K562 (cell line): ENCODE measurements at regions not wholly inside any gene's neighbourhood (a gene's known extent, or its start where the extent isn't known, plus 50 kb on each side); places are given as distances from the start of the nearest gene placed in this dataset.

Experiments used
- ATAC-seq: fragments of 200-7000 bp; cut with Tn5 transposase; 3 replicates; pipeline ENCODE4 v1.9.1; 2020; ENCODE audit warnings: moderate library complexity
- BruUV-seq: library from RNA; stranded (reverse); fragments of 400-500 nt; replicated peaks from 2 replicates; lab custom pipeline; 2021; lab: Mats Ljungman, UMichigan
- CTCF ChIA-PET: fragments of 300-600 bp; formaldehyde crosslinking; extraction: SDS; loops from one replicate; lab custom pipeline; 2021; ENCODE audit warnings: low intra/inter-chr PET ratio; lab: Yijun Ruan, JAX
- POLR2A ChIA-PET: fragments of 300-600, 350-650 bp; sonication (Branson Sonifier 250); formaldehyde crosslinking; extraction: SDS; loops from one replicate; lab custom pipeline; 2021; ENCODE audit warnings: antibody characterized with exemption, inconsistent platforms; lab: Yijun Ruan, JAX
- DNase-seq, 4 experiments: peaks; one replicate each; pipeline versions ENCODE4 v3.0.0 to v3.0.0-alpha.2; 2011 to 2018; ENCODE audit warnings: low spot score in 3 of 4, mixed read lengths in 3 of 4; ENCODE audit errors: extremely low read depth in 1 of 4
- FAIRE-seq: peaks from 2 replicates; lab custom pipeline; 2011; peaks lifted over from hg19 to GRCh38; lab: Jason Lieb, UNC
- H2AFZ ChIP-seq: 2 replicates; pipeline ENCODE4 v1.6.0; 2011; ENCODE audit warnings: low read depth, low read length, control low read depth, inconsistent platforms
- H3K27ac ChIP-seq: fragments of 200-600 bp; 3 replicates; pipeline ENCODE4 v1.8.0; 2011; ENCODE audit warnings: low read depth, mild to moderate bottlenecking, control low read depth, inconsistent platforms, low read length, moderate library complexity, mixed read lengths; ENCODE audit errors: extremely low read depth
- H3K27me3 ChIP-seq, 2 experiments: fragments of 300-600 bp in 1 of 2; 2 replicates in 1 of 2; 3 replicates in 1 of 2; pipeline versions ENCODE4 v1.6.0 to v1.8.0; 2011; ENCODE audit warnings: inconsistent platforms in 2 of 2, low read length in 2 of 2, mild to moderate bottlenecking in 1 of 2, mixed read lengths in 1 of 2, moderate library complexity in 1 of 2; ENCODE audit not compliant: control insufficient read depth in 2 of 2, insufficient read depth in 2 of 2
- H3K36me3 ChIP-seq: fragments of 300-600 bp; 3 replicates; pipeline ENCODE4 v1.8.0; 2011; ENCODE audit warnings: mild to moderate bottlenecking, low read length, inconsistent platforms; ENCODE audit not compliant: control insufficient read depth, insufficient read depth
- H3K4me1 ChIP-seq, 2 experiments: fragments of 200-600 bp in 1 of 2; replicated peaks in 1 of 2; 2 replicates in 1 of 2; 3 replicates in 1 of 2; pipeline versions ENCODE4 v1.5.1 to v1.8.0; 2011; ENCODE audit warnings: inconsistent platforms in 2 of 2, low read length in 2 of 2, mild to moderate bottlenecking in 1 of 2, mixed read lengths in 1 of 2, moderate library complexity in 1 of 2; ENCODE audit not compliant: control insufficient read depth in 2 of 2, insufficient read depth in 2 of 2
- H3K4me2 ChIP-seq: 2 replicates; pipeline ENCODE4 v1.6.1; 2011; ENCODE audit warnings: low read length, control low read depth, inconsistent platforms, mixed read lengths; ENCODE audit not compliant: insufficient read depth
- H3K4me3 ChIP-seq: fragments of 200-600 bp; sonication (generic), shearing (Covaris generic); 2 replicates; pipeline ENCODE4 v1.5.1; 2016; ENCODE audit warnings: control low read depth, inconsistent platforms
- H3K79me2 ChIP-seq: fragments of 200-600 bp; 3 replicates; pipeline ENCODE4 v1.8.0; 2011; ENCODE audit warnings: low read length, inconsistent platforms; ENCODE audit not compliant: control insufficient read depth, insufficient read depth
- H3K9ac ChIP-seq, 2 experiments: 2 replicates each; pipeline versions ENCODE4 v1.6.0 to v1.6.1; 2011; ENCODE audit warnings: low read depth in 2 of 2, low read length in 2 of 2, control low read depth in 1 of 2, inconsistent platforms in 1 of 2, mild to moderate bottlenecking in 1 of 2, mixed read lengths in 1 of 2; ENCODE audit not compliant: insufficient read depth in 1 of 2
- H3K9me1 ChIP-seq: one replicate; pipeline ENCODE4 v1.6.0; 2011; ENCODE audit warnings: inconsistent platforms, mild to moderate bottlenecking, low read length, moderate library complexity; ENCODE audit not compliant: control insufficient read depth, insufficient read depth
- H3K9me3 ChIP-seq: replicated peaks from 2 replicates; pipeline ENCODE4 v1.5.1; 2011; ENCODE audit warnings: low read depth, low read length, inconsistent platforms; ENCODE audit not compliant: control insufficient read depth, insufficient read depth
- H4K20me1 ChIP-seq: replicated peaks from 2 replicates; pipeline ENCODE4 v1.6.1; 2011; ENCODE audit warnings: low read length, inconsistent platforms, mixed read lengths; ENCODE audit not compliant: control insufficient read depth, insufficient read depth
- MTF1 ChIP-seq: fragments of 250-450 bp; sonication (Bioruptor Pico); IDR thresholded peaks from 2 replicates; pipeline ENCODE4 v1.9.0; 2021; ENCODE audit warnings: moderate library complexity, mild to moderate bottlenecking, inconsistent platforms, borderline replicate concordance
- TOE1 ChIP-seq, 2 experiments: fragments of 450-650 bp in 1 of 2; sonication (generic) in 1 of 2; formaldehyde crosslinking in 1 of 2; IDR thresholded peaks; 2 replicates each; pipeline versions ENCODE4 v1.7.1 to v1.8.0; 2016 to 2022; ENCODE audit warnings: borderline replicate concordance in 2 of 2, mild to moderate bottlenecking in 2 of 2, antibody characterized with exemption in 1 of 2, inconsistent platforms in 1 of 2, low read depth in 1 of 2, missing genetic modification reagents in 1 of 2, moderate library complexity in 1 of 2
- ZNF668 ChIP-seq: fragments of 250-450 bp; sonication (Bioruptor Pico); IDR thresholded peaks from 2 replicates; pipeline ENCODE4 v1.8.0; 2022; ENCODE audit warnings: mild to moderate bottlenecking, inconsistent platforms
- ZNF695 ChIP-seq: fragments of 450-650 bp; formaldehyde crosslinking; IDR thresholded peaks from 2 replicates; pipeline ENCODE4 v1.4.0; 2020; ENCODE audit warnings: mild to moderate bottlenecking, moderate library complexity
- ZNF785 ChIP-seq: fragments of 250-450 bp; sonication (Bioruptor Pico); IDR thresholded peaks from 2 replicates; pipeline ENCODE4 v1.4.0; 2020; ENCODE audit warnings: mild to moderate bottlenecking
- WGBS: fragments of 100-300 bp; shearing (Covaris generic); methylation state at CpG from one replicate; pipeline ENCODE4 v1.1.6; 2016; ENCODE audit warnings: low coverage, mixed read lengths; ENCODE audit not compliant: insufficient coverage; ENCODE audit errors: missing lambda C conversion rate; 5-methylcytosine and 5-hydroxymethylcytosine counted together
- in situ Hi-C: fragments of 300-500 bp; cut with MboI; formaldehyde crosslinking; loops from 4 replicates; pipeline ENCODE4 v1.15.0; 2018; ENCODE audit warnings: inconsistent platforms, mixed read lengths
- intact Hi-C: fragments of 100-400 bp; cut with micrococcal nuclease; formaldehyde crosslinking; loops from 2 replicates; pipeline ENCODE4 v1.14.2; 2022
- TF ChIP-seq, protein P1 (sequence below): fragments of 450-650 bp; formaldehyde crosslinking; IDR thresholded peaks from 2 replicates; pipeline ENCODE4 v1.4.0; 2022; ENCODE audit warnings: mild to moderate bottlenecking, moderate library complexity
- TF ChIP-seq, protein P2 (sequence below): sonication (generic); formaldehyde crosslinking; IDR thresholded peaks from 2 replicates; pipeline ENCODE4 v1.8.0; 2022; ENCODE audit warnings: mild to moderate bottlenecking, missing genetic modification reagents
- TF ChIP-seq, protein P3 (sequence below): fragments of 250-450 bp; sonication (Bioruptor Pico); IDR thresholded peaks from 2 replicates; pipeline ENCODE4 v1.4.0; 2020

DNA sequence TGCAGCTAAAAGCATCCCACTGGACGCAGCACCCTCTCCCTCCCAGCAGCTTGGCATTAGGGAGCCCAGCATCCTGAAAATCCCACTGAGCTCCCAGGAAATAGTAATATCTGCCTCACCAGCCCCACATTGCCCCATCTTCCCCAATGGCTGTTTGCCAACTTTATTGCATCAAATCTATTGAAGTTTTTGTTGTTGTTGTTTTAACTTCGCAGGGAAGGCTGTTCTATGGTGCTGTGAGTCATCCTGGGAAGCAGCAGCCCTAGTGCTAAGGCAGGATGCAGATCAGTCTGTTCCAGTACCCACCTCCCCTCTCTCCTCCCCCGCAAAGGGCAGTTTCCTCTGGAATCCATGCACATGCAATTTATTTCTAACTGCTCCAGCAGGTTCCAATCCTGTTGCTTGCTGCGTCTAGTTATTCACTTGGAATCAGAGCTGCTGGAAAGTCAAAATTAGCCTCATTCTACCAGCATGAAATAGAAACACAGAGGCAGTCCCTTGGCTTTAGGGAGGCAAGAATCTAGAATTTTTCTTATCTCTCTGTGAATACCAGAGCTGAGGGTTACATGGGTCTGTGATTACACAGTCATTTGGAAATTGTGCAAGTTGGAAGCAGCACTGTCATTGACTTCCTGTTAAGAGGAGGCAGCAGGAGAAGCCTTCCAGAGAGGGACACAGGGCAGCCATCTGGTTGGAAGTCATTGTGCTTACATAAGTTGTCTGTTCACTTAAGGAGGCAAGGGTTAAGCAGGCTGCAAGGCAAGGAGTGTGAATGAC is 115.9 kb upstream of the CACUL1 start (continued):
- TF ChIP-seq, protein P1, sequence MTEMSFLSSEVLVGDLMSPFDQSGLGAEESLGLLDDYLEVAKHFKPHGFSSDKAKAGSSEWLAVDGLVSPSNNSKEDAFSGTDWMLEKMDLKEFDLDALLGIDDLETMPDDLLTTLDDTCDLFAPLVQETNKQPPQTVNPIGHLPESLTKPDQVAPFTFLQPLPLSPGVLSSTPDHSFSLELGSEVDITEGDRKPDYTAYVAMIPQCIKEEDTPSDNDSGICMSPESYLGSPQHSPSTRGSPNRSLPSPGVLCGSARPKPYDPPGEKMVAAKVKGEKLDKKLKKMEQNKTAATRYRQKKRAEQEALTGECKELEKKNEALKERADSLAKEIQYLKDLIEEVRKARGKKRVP (CRISPR knock-in tag): no peak
- TF ChIP-seq, protein P2, sequence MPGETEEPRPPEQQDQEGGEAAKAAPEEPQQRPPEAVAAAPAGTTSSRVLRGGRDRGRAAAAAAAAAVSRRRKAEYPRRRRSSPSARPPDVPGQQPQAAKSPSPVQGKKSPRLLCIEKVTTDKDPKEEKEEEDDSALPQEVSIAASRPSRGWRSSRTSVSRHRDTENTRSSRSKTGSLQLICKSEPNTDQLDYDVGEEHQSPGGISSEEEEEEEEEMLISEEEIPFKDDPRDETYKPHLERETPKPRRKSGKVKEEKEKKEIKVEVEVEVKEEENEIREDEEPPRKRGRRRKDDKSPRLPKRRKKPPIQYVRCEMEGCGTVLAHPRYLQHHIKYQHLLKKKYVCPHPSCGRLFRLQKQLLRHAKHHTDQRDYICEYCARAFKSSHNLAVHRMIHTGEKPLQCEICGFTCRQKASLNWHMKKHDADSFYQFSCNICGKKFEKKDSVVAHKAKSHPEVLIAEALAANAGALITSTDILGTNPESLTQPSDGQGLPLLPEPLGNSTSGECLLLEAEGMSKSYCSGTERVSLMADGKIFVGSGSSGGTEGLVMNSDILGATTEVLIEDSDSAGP (CRISPR knock-in tag): no peak

DNA sequence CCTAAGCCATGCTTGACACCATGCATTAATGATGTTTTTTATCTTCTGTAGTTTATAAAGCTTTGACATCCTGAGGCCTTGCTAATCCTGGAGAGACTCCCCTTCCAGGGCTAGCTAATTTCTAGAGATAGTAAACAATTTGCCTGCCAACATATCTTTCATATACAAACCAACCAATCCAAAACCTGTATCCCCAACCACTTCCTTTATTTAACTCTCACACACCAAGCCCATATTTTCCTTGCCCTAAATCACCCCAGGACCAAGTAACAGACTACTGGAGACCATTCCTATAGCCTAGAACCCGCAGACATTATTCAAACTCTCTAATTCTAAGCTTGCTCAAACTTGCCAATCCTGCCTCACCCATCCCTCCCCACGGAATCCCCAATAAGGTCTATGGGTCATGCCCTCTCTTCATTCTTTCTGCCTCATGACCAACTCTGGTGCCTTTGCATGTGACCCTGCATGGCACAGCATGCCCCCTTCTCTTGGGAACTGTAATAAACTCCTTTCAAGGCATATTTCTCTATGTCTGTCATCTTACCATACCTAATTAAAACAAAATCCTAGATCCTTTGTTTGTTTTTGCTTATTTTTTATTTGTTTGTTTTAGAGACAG is 116.6 kb upstream of the CACUL1 start:
- Histone ChIP-seq H3K36me3 (no peaks in the 10 kb centered on the region), H3K4me2 (no peak overlapping the region), H4K20me1 (no peaks in the 10 kb centered on the region), H3K9me1 (no peaks in the 10 kb centered on the region), H2AFZ (no peak overlapping the region), H3K27ac (no peak overlapping the region), H3K79me2 (no peaks in the 10 kb centered on the region), H3K9me3 (no peaks in the 10 kb centered on the region), H3K4me1 (no peaks in the 10 kb centered on the region), H3K27me3 (peaks cover 2 to 7% of the 10 kb centered on the region in 2 experiments; a peak in 1 of 5 replicates), H3K9ac (no peak overlapping the region), H3K4me3 (no peak overlapping the region)
- BruUV-seq: no TSS peak
- DNase-seq: no peak
- in situ Hi-C loops (no loop called here), intact Hi-C loops (no loop called here)
- no peak for TF ChIP-seq ZNF785
- no peak for TF ChIP-seq MTF1 (CRISPR knock-in tag)
- TF ChIP-seq TOE1 (IDR thresholded peaks at IDR 0.05; ENCODE audit: borderline replicate concordance): no peak
- TF ChIP-seq TOE1 (CRISPR knock-in tag; IDR thresholded peaks at IDR 0.05; ENCODE audit: borderline replicate concordance, low read depth): no peak
- TF ChIP-seq, protein P3, sequence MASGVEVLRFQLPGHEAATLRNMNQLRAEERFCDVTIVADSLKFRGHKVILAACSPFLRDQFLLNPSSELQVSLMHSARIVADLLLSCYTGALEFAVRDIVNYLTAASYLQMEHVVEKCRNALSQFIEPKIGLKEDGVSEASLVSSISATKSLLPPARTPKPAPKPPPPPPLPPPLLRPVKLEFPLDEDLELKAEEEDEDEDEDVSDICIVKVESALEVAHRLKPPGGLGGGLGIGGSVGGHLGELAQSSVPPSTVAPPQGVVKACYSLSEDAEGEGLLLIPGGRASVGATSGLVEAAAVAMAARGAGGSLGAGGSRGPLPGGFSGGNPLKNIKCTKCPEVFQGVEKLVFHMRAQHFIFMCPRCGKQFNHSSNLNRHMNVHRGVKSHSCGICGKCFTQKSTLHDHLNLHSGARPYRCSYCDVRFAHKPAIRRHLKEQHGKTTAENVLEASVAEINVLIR: no peak
- no peak for TF ChIP-seq ZNF695 (CRISPR knock-in tag)
- no peak for TF ChIP-seq ZNF668
- no peak for ATAC-seq
- CTCF ChIA-PET: no interaction called here
- 0% methylated on average over 2 of the region's 2 CpGs for WGBS
- POLR2A ChIA-PET: no interaction called here
- no peak for FAIRE-seq
